ENCODE measurements at regions not wholly inside any gene's neighbourhood (a gene's known extent, or its start where the extent isn't known, plus 50 kb on each side); places are given as distances from the start of the nearest gene placed in this dataset.
"Not testable (repeated sequence)": the region's sequence is repeated elsewhere in the genome, so short reads cannot be mapped to it uniquely, and the experiment has no call there.

GRCh38 chr22:47355388-47355725 lies 592.9 kb downstream of the TBC1D22A start:
- no peak overlapping the region for H3K4me3 ChIP-seq (ENCODE audit: control insufficient read depth, low read depth, low read length)
- DNase-seq (ENCODE audit: low read depth): no peak
- TF ChIP-seq CTCF (IDR thresholded peaks at IDR 0.05; ENCODE audit: control insufficient read depth, insufficient read depth, low read depth, low read length, missing control alignments): no peak

GRCh38 chr22:47354668-47355387 lies 592.4 kb downstream of the TBC1D22A start:
- DNase-seq (ENCODE audit: low read depth): no peak
- TF ChIP-seq CTCF (IDR thresholded peaks at IDR 0.05; ENCODE audit: control insufficient read depth, insufficient read depth, low read depth, low read length, missing control alignments): no peak
- H3K4me3 ChIP-seq (ENCODE audit: control insufficient read depth, low read depth, low read length): no peak overlapping the region

GRCh38 chr22:47352920-47353700 lies 590.7 kb downstream of the TBC1D22A start:
- H3K4me3 ChIP-seq (ENCODE audit: control insufficient read depth, low read depth, low read length): no peak overlapping the region
- no peak for TF ChIP-seq CTCF (IDR thresholded peaks at IDR 0.05; ENCODE audit: control insufficient read depth, insufficient read depth, low read depth, low read length, missing control alignments)
- no peak for DNase-seq (ENCODE audit: low read depth)

GRCh38 chr22:47351836-47352579 lies 589.6 kb downstream of the TBC1D22A start:
- TF ChIP-seq CTCF (IDR thresholded peaks at IDR 0.05; ENCODE audit: control insufficient read depth, insufficient read depth, low read depth, low read length, missing control alignments): no peak
- no peak for DNase-seq (ENCODE audit: low read depth)
- H3K4me3 ChIP-seq (ENCODE audit: control insufficient read depth, low read depth, low read length): no peak overlapping the region

- DNase-seq (ENCODE audit: low read depth); H3K4me3 ChIP-seq (ENCODE audit: control insufficient read depth, low read depth, low read length): not testable (repeated sequence)
Measured at GRCh38 chr22:47346287-47346686, 583.8 kb downstream of the TBC1D22A start.

- no peak for DNase-seq (ENCODE audit: low read depth)
- H3K4me3 ChIP-seq (ENCODE audit: control insufficient read depth, low read depth, low read length): no peak overlapping the region
- no peak for TF ChIP-seq CTCF (IDR thresholded peaks at IDR 0.05; ENCODE audit: control insufficient read depth, insufficient read depth, low read depth, low read length, missing control alignments)
Measured at GRCh38 chr22:47345025-47345424, 582.6 kb downstream of the TBC1D22A start.

GRCh38 chr22:47344414-47344813 lies 582.0 kb downstream of the TBC1D22A start:
- no peak overlapping the region for H3K4me3 ChIP-seq (ENCODE audit: control insufficient read depth, low read depth, low read length)
- TF ChIP-seq CTCF (IDR thresholded peaks at IDR 0.05; ENCODE audit: control insufficient read depth, insufficient read depth, low read depth, low read length, missing control alignments): no peak
- no peak for DNase-seq (ENCODE audit: low read depth)

Measured in AG09309 (cell line).